ENCODE measurements at regions not wholly inside any gene's neighbourhood (a gene's known extent, or its start where the extent isn't known, plus 50 kb on each side); places are given as distances from the start of the nearest gene placed in this dataset.

DNA sequence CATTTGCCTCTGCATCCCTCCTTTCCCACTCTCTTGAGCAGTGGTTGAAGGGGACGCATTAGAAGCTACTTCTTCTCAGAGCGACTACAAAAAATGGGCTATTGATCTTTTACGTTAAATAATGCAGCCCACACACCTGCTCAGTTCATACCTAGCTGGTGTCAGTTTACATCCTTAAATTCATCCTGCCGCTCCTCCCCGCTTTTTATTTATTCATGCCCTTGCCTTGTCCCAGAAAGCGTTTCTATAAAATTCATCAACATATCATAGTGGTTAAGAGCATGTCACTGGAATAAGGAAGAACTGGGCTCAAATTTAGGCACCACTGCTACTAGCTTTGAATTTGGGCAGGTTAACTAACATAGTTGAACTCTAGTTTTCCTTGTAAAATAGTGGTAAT lies 66.0 kb upstream of the TINAGL1 start:
- WGBS, 4 donors, result 82 to 95% (median 91%) methylated on average over 6 of the region's 6 CpGs
- TF ChIP-seq, protein P1, sequence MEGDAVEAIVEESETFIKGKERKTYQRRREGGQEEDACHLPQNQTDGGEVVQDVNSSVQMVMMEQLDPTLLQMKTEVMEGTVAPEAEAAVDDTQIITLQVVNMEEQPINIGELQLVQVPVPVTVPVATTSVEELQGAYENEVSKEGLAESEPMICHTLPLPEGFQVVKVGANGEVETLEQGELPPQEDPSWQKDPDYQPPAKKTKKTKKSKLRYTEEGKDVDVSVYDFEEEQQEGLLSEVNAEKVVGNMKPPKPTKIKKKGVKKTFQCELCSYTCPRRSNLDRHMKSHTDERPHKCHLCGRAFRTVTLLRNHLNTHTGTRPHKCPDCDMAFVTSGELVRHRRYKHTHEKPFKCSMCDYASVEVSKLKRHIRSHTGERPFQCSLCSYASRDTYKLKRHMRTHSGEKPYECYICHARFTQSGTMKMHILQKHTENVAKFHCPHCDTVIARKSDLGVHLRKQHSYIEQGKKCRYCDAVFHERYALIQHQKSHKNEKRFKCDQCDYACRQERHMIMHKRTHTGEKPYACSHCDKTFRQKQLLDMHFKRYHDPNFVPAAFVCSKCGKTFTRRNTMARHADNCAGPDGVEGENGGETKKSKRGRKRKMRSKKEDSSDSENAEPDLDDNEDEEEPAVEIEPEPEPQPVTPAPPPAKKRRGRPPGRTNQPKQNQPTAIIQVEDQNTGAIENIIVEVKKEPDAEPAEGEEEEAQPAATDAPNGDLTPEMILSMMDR (IDR thresholded peaks at IDR 0.05), result no peak
- no peak for TF ChIP-seq POLR2A (IDR thresholded peaks at IDR 0.05)
- Histone ChIP-seq H3K4me1 (peaks cover 0 to 3% (median 0%) of the 10 kb centered on the region in 12 donors), H3K36me3 (no peaks in the 10 kb centered on the region), H3K27ac (no peak overlapping the region), H3K4me3 (no peak overlapping the region), H3K27me3 (peaks cover 0 to 5% (median 0%) of the 10 kb centered on the region in 9 donors), H3K9me3 (no peaks in the 10 kb centered on the region)
- ATAC-seq (no peak), DNase-seq (no peak)
- intact Hi-C loops (cut with DNase I), result no loop called here

DNA sequence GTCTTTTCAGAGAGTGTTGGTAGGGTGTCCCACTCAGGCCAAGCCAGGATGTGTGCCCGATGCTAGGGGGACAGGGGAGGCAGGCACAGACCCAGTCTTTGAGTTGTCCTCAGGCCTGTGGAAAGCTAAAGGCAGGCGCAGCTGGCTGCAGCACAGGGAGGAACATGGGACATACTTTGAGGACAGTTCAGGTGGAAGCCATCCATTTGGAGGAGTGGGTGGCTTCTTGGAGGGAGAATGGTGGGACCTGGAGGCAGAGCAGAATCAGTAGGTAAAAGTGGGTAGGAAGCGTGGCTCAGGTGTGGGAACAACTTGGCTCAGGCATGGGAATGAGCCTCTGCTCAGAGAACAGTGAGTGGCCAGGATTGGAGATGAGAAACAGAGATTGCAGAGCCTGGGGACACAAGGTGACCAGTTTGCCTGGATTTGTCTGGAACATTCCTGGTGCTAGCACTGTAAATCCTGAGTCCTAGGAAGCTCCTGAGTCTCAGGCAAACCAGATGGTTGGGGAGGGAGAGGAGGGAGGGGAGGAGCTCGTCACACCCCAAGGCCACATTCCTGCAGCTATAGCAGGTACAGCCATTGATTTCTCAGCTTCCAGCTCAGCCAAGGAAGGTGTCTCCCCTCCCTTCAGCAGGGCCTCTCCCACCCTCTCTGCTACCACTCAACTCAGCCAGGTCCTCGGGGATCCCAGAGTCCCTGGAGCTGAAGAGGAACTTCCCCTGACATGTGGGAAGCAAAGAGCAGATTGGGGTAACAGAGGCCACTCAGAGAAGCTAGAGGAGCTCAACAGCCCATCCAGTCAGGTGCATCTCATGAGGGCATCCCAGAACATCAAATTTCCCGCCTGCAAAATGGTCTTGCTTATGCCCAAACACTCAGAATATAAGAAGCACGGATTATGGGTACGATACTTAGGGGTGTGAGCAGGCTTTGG lies 65.2 kb upstream of the TINAGL1 start:
- Histone ChIP-seq H3K27ac (no peak overlapping the region), H3K36me3 (no peaks in the 10 kb centered on the region), H3K4me1 (no peaks in the 10 kb centered on the region), H3K4me3 (no peak overlapping the region), H3K9me3 (no peaks in the 10 kb centered on the region), H3K27me3 (no peaks in the 10 kb centered on the region)
- WGBS, 4 donors, result 70 to 88% (median 80%) methylated on average over 6 to 8 of the region's 8 CpGs
- DNase-seq (no peak), ATAC-seq (no peak)
- intact Hi-C loops (cut with DNase I), result no loop called here
- TF ChIP-seq, protein P1 (IDR thresholded peaks at IDR 0.05), result no peak
- TF ChIP-seq POLR2A (IDR thresholded peaks at IDR 0.05), result no peak

DNA sequence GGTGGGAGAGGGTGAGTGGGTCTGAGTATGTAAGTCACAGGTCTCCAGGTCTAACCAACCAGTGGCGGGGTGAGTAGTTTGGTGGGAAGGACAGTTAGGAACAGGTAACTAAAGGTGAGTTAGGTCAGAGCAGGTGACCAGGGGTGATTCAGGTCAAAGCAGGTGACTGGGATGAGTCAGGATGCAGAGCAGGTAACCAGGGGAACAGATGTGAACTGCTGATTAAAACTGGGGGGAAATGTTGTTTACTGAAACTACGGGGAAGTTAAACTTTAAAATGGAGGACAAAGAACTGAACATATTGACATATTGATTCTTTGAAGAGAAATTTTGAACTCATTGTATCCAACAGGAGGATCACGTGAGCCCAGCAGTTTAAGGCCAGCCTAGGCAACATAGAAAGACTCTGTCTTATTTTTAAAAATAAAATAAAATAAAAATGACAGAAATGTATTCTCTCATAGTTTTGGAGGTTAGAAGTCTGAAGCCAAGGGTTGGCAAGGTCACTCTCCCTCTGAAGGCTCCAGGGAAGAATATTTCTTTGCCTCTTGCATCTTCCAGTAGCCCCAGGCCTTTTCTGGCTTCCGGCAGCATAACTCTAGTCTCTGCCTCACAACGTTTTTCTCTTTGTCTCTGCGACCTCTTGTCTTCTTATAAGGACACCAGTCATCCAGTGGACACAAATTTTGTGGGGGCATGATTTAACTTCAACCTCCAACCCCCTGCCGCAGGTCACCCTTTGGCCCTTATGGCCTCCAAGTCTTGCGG lies 64.3 kb upstream of the TINAGL1 start:
- intact Hi-C loops (cut with DNase I), result no loop called here
- H3K27me3 ChIP-seq, result no peaks in the 10 kb centered on the region
- H3K27ac ChIP-seq, result no peak overlapping the region
- ATAC-seq (no peak), DNase-seq (no peak)
- H3K4me3 ChIP-seq, result no peak overlapping the region
- 64 to 71% (median 67%) methylated on average over 8 of the region's 8 CpGs for WGBS, 4 donors
- H3K4me1 ChIP-seq, result no peaks in the 10 kb centered on the region
- no peaks in the 10 kb centered on the region for H3K36me3 ChIP-seq
- no peaks in the 10 kb centered on the region for H3K9me3 ChIP-seq
- TF ChIP-seq, protein P1 (IDR thresholded peaks at IDR 0.05), result no peak
- TF ChIP-seq POLR2A (IDR thresholded peaks at IDR 0.05), result no peak

- no peak overlapping the region for H3K27ac ChIP-seq
- H3K4me3 ChIP-seq, result no peak overlapping the region
- 86 to 96% (median 96%) methylated on average over 5 of the region's 5 CpGs; no CpG with 5 or more reads in 1 of the 4 donors for WGBS, 4 donors
- no peaks in the 10 kb centered on the region for H3K27me3 ChIP-seq
- TF ChIP-seq POLR2A (IDR thresholded peaks at IDR 0.05), result no peak
- TF ChIP-seq, protein P1 (IDR thresholded peaks at IDR 0.05), result no peak
- intact Hi-C loops (cut with DNase I), result no loop called here
- H3K36me3 ChIP-seq, result no peaks in the 10 kb centered on the region
- H3K4me1 ChIP-seq, result no peaks in the 10 kb centered on the region
- DNase-seq (no peak), ATAC-seq (no peak)
- no peaks in the 10 kb centered on the region for H3K9me3 ChIP-seq
Observed at GRCh38 chr1:31514117-31514516, 62.2 kb upstream of the TINAGL1 start.

All from heart left ventricle (tissue), 16 donors.